Astrocyte (in vitro differentiated cells and primary cell): ENCODE measurements at regions not wholly inside any gene's neighbourhood (a gene's known extent, or its start where the extent isn't known, plus 50 kb on each side); places are given as distances from the start of the nearest gene placed in this dataset.

Experiments used
- DNase-seq: peaks from one replicate; pipeline ENCODE4 v3.0.0-alpha.2; 2010; ENCODE audit warnings: low read depth
- FAIRE-seq: peaks from 2 replicates; lab custom pipeline; 2011; peaks lifted over from hg19 to GRCh38; lab: Jason Lieb, UNC
- H2AFZ ChIP-seq: 2 replicates; pipeline ENCODE4 v1.6.0; 2012; ENCODE audit warnings: low read depth, low read length, inconsistent platforms
- H3K27ac ChIP-seq: 2 replicates; pipeline ENCODE4 v1.5.1; 2011; ENCODE audit warnings: low read depth, low read length, inconsistent platforms
- H3K27me3 ChIP-seq: 2 replicates; pipeline ENCODE4 v1.6.0; 2011; ENCODE audit warnings: low read length, inconsistent platforms; ENCODE audit not compliant: insufficient read depth
- H3K36me3 ChIP-seq: 2 replicates; pipeline ENCODE4 v1.5.1; 2011; ENCODE audit warnings: low read length, inconsistent platforms; ENCODE audit not compliant: insufficient read depth
- H3K4me1 ChIP-seq: 2 replicates; pipeline ENCODE4 v1.5.1; 2011; ENCODE audit warnings: low read length, inconsistent platforms; ENCODE audit not compliant: insufficient read depth
- H3K4me2 ChIP-seq: 2 replicates; pipeline ENCODE4 v1.6.0; 2012; ENCODE audit warnings: low read length, inconsistent platforms
- H3K4me3 ChIP-seq: 2 replicates; pipeline ENCODE4 v1.5.1; 2011; ENCODE audit warnings: low read depth, mild to moderate bottlenecking, low read length, inconsistent platforms; ENCODE audit not compliant: insufficient read depth
- H3K79me2 ChIP-seq: 2 replicates; pipeline ENCODE4 v1.6.0; 2012; ENCODE audit warnings: mild to moderate bottlenecking, low read length, inconsistent platforms; ENCODE audit not compliant: insufficient read depth
- H3K9ac ChIP-seq: 2 replicates; pipeline ENCODE4 v1.6.0; 2012; ENCODE audit warnings: mild to moderate bottlenecking, low read length, inconsistent platforms
- H3K9me3 ChIP-seq: 2 replicates; pipeline ENCODE4 v1.5.1; 2012; ENCODE audit warnings: low read depth, mild to moderate bottlenecking, low read length, inconsistent platforms; ENCODE audit not compliant: insufficient read depth
- H4K20me1 ChIP-seq: 2 replicates; pipeline ENCODE4 v1.6.0; 2012; ENCODE audit warnings: low read length, inconsistent platforms; ENCODE audit not compliant: insufficient read depth
- H3K27ac Mint-ChIP-seq: one replicate; pipeline ENCODE4 v1.8.0; 2021; ENCODE audit warnings: mild to moderate bottlenecking, mixed read lengths; ENCODE audit not compliant: unreplicated experiment
- H3K27me3 Mint-ChIP-seq: one replicate; pipeline ENCODE4 v1.8.0; 2021; ENCODE audit warnings: low read depth, mixed read lengths; ENCODE audit not compliant: unreplicated experiment
- H3K36me3 Mint-ChIP-seq: one replicate; pipeline ENCODE4 v1.8.0; 2021; ENCODE audit warnings: low read depth, mixed read lengths; ENCODE audit not compliant: unreplicated experiment
- H3K4me1 Mint-ChIP-seq: one replicate; pipeline ENCODE4 v1.8.0; 2021; ENCODE audit warnings: low read depth, mixed read lengths; ENCODE audit not compliant: unreplicated experiment
- H3K4me3 Mint-ChIP-seq: one replicate; pipeline ENCODE4 v1.8.0; 2021; ENCODE audit warnings: mild to moderate bottlenecking, moderate library complexity, mixed read lengths; ENCODE audit not compliant: unreplicated experiment
- H3K9me3 Mint-ChIP-seq: one replicate; pipeline ENCODE4 v1.8.0; 2021; ENCODE audit warnings: mild to moderate bottlenecking, mixed read lengths; ENCODE audit not compliant: unreplicated experiment
- EZH2 ChIP-seq: IDR thresholded peaks from 2 replicates; pipeline ENCODE4 v1.6.1; 2012; ENCODE audit warnings: mild to moderate bottlenecking, low read length, inconsistent platforms; ENCODE audit not compliant: insufficient read depth
- TF ChIP-seq, protein P1 (sequence below): IDR thresholded peaks from 2 replicates; pipeline ENCODE4 v1.5.1; 2011; ENCODE audit warnings: low read depth, mild to moderate bottlenecking, inconsistent platforms, low read length, moderate library complexity; ENCODE audit not compliant: insufficient read depth

DNA sequence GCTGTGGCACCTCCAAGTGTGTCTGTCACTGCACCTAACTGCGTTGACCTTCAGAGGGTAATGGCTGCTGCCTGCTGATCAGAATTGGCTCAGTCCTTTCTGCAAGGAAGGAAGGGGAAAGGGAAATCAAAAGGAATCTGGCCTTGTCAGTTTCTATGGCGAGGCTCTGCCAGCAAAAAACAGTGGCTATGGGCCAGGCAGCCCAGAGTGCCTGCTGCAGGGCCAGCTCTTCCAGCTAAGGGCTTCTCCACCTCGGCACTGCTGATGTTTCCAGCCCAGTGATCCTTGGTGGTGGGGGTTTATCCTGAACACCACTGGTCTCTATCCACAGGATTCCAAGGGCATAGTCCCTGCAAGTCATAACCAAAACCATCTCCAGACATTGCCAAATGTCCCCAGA is 184.3 kb downstream of the TJP1 start:
- FAIRE-seq (no peak), DNase-seq (no peak)
- Histone ChIP-seq H3K79me2 (no peaks in the 10 kb centered on the region), H3K4me3 (no peak overlapping the region), H3K4me1 (no peaks in the 10 kb centered on the region), H3K27me3 (no peaks in the 10 kb centered on the region), H2AFZ (no peak overlapping the region), H3K9ac (no peak overlapping the region), H4K20me1 (no peaks in the 10 kb centered on the region), H3K9me3 (no peaks in the 10 kb centered on the region), H3K36me3 (no peaks in the 10 kb centered on the region), H3K4me2 (no peak overlapping the region), H3K27ac (no peak overlapping the region)
- no peaks in the 10 kb centered on the region for H3K36me3 Mint-ChIP-seq
- H3K27ac Mint-ChIP-seq = no peak overlapping the region
- TF ChIP-seq, protein P1, sequence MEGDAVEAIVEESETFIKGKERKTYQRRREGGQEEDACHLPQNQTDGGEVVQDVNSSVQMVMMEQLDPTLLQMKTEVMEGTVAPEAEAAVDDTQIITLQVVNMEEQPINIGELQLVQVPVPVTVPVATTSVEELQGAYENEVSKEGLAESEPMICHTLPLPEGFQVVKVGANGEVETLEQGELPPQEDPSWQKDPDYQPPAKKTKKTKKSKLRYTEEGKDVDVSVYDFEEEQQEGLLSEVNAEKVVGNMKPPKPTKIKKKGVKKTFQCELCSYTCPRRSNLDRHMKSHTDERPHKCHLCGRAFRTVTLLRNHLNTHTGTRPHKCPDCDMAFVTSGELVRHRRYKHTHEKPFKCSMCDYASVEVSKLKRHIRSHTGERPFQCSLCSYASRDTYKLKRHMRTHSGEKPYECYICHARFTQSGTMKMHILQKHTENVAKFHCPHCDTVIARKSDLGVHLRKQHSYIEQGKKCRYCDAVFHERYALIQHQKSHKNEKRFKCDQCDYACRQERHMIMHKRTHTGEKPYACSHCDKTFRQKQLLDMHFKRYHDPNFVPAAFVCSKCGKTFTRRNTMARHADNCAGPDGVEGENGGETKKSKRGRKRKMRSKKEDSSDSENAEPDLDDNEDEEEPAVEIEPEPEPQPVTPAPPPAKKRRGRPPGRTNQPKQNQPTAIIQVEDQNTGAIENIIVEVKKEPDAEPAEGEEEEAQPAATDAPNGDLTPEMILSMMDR = no peak
- no peak for TF ChIP-seq EZH2
- H3K9me3 Mint-ChIP-seq = peaks cover 3% of the 10 kb centered on the region
- no peak overlapping the region for H3K4me3 Mint-ChIP-seq
- no peaks in the 10 kb centered on the region for H3K27me3 Mint-ChIP-seq
- H3K4me1 Mint-ChIP-seq = peaks cover 9% of the 10 kb centered on the region

DNA sequence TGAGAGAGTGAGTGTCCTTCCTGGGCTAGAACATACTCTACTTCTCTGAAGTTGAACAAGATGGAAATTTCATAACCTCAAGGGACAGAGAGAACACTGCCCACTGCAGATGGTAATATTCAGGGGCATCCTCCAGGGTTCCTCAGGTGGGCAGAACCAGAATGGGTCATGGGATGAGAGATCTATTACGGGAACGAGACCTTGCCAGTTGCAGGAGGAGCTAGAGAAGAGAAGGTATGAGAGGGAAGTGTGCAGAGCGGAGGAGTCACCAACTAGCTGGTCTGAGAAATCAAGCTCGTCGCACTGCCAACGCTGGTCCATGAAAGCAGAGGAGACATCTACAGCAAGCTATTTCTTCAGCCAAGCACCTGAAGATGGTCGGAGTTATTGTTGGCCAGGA is 184.7 kb downstream of the TJP1 start:
- Mint-ChIP-seq H3K27me3 (no peaks in the 10 kb centered on the region), H3K27ac (no peak overlapping the region), H3K36me3 (no peaks in the 10 kb centered on the region), H3K4me1 (peaks cover 9% of the 10 kb centered on the region), H3K9me3 (peaks cover 3% of the 10 kb centered on the region), H3K4me3 (no peak overlapping the region)
- Histone ChIP-seq H3K4me2 (no peak overlapping the region), H3K4me1 (no peaks in the 10 kb centered on the region), H2AFZ (no peak overlapping the region), H3K27me3 (no peaks in the 10 kb centered on the region), H3K4me3 (no peak overlapping the region), H3K9me3 (no peaks in the 10 kb centered on the region), H4K20me1 (no peaks in the 10 kb centered on the region), H3K36me3 (no peaks in the 10 kb centered on the region), H3K9ac (no peak overlapping the region), H3K27ac (no peak overlapping the region), H3K79me2 (no peaks in the 10 kb centered on the region)
- DNase-seq = no peak
- TF ChIP-seq EZH2 = no peak
- TF ChIP-seq, protein P1 = no peak
- FAIRE-seq = no peak

DNA sequence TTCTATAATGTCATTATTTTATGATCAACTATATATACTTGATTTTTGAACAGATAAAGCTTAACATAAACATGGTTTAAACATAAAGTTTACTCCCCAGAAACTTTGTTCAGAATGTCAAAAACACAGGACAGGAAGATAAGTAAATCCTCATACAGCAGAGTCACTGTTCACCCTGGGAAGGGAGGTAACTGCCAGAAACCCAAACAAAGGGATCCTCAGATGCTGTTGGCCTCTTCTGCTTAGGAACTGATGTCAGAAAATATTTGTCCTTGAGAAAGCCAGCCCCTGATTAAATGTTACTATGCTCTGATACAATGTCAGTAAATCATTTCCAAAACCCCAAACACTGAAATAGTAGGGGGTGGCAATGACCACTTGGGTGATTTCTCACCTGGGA is 185.3 kb downstream of the TJP1 start:
- H3K27ac Mint-ChIP-seq = no peak overlapping the region
- Histone ChIP-seq H3K4me2 (no peak overlapping the region), H3K9ac (no peak overlapping the region), H3K9me3 (no peaks in the 10 kb centered on the region), H3K79me2 (no peaks in the 10 kb centered on the region), H3K27ac (no peak overlapping the region), H3K4me1 (no peaks in the 10 kb centered on the region), H3K4me3 (no peak overlapping the region), H4K20me1 (no peaks in the 10 kb centered on the region), H2AFZ (no peak overlapping the region), H3K27me3 (no peaks in the 10 kb centered on the region), H3K36me3 (no peaks in the 10 kb centered on the region)
- no peak for TF ChIP-seq EZH2
- TF ChIP-seq, protein P1 = no peak
- no peaks in the 10 kb centered on the region for H3K27me3 Mint-ChIP-seq
- no peak overlapping the region for H3K4me3 Mint-ChIP-seq
- H3K9me3 Mint-ChIP-seq = peaks cover 3% of the 10 kb centered on the region
- FAIRE-seq (no peak), DNase-seq (no peak)
- peaks cover 9% of the 10 kb centered on the region for H3K4me1 Mint-ChIP-seq
- H3K36me3 Mint-ChIP-seq = no peaks in the 10 kb centered on the region
